NOMO-1 (cell line): ENCODE measurements at regions not wholly inside any gene's neighbourhood (a gene's known extent, or its start where the extent isn't known, plus 50 kb on each side); places are given as distances from the start of the nearest gene placed in this dataset.

Experiments used
- DNase-seq, 2 experiments: peaks; one replicate each; lab custom pipeline; 2025; ENCODE audit not compliant: unreplicated experiment in 2 of 2; lab: John Stamatoyannopoulos, UW

DNA sequence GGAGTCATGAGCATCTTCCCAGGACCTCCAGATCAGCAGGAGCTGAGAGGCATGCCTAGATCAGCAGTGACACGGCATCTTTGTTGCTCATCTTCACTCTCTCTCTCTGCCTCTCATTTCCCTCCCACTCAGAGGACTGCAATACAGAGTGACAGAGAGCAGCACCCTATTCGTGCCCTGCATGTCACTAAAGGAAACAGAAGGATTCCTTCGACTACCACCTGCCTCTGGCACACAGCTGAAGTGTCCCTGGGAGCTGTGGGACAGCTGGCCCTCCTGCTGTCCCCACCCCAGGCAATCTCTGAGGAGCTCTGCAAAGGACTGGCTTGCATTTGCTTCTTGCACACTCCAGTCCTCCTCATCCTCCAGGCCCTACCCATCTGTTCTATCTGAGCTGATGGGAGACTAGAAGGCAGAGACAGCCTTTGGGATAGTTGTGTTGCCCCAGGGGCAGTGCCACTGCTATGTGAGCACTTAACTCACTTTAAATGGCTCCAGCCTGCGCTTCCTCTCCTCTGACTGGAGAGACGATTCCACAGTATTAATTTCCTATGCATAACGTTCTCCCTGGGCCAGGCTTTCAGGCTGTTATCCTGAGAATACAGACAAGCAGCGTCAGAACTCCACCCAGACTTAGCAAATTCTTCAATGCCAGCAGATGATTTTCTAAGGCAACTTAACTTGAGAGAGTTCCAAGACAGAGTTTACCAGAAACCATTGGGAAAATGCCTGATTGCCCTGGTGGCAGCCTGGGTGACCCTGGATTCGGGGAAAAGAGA is 167.6 kb upstream of the MAP1B start:
- no peak for DNase-seq

DNA sequence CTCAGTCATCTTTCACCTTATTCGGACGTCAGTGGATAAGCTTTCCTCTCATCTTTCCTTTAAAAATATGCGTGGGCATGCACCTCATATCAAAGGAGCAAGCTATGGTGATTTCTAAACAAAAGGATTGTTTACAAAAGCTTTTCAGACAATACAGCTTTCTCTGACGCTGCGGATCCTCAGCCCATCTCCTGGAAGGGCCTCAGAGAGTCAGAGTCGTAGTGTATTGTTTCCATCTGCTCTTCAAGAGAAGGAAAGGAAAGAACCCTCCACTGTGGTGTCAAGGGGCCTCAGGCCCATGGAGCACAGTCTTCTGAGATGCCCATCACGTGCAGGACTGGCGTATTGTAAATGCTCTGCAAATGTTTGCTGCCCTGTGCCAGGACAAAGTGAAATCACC is 163.4 kb upstream of the MAP1B start:
- no peak for DNase-seq

DNA sequence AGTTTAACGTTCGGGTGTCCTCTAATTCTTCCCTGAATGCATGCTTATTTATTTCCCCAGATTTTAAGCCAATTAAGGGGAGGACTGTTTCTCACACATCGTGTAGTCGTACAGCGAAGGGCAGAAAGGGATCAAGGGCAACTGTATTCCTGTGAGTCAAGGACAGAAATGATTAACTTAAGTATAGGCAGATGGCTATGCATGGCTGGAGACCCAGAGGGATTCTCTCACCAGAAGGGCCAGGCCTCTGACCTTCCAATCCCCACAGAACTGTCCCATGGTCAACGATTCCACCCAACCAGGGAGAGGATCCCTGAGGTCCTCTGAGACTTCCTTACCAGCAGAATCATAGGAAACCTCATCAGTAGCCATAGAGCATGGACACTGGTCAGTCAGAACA is 161.8 kb upstream of the MAP1B start:
- DNase-seq: no peak

DNA sequence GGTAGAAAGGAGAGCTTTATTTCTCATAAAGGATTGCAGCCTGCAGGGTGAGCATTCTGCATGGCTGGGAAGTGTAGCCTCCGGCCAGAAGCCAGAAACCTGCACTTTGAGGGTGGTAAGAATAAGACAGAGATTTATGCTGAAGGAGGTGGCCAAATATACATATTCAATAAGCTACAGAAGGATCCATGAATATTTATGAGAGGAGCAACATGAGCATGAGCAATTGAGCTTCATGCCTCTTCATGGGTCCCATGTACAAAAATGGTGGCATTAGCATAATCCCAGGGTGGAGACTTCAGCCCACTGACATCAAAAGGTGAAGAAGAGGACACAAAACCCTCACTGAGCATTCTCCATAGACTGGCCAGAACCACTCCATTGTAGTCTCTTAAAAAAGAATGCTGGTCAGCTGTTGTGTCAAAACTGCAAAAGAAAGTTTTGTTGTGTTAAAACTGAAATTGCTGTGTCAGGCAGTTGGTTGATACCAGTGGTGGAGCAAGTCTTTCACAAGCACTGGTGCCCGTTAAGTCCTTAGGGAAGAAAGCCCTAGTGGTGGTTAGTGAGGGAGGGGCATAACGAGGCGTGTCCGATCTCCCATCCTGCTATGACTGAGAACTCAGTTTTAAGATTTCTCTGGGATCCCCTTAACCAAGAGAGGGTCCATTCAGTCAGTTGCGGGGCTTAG is 160.8 kb upstream of the MAP1B start:
- DNase-seq: no peak

DNA sequence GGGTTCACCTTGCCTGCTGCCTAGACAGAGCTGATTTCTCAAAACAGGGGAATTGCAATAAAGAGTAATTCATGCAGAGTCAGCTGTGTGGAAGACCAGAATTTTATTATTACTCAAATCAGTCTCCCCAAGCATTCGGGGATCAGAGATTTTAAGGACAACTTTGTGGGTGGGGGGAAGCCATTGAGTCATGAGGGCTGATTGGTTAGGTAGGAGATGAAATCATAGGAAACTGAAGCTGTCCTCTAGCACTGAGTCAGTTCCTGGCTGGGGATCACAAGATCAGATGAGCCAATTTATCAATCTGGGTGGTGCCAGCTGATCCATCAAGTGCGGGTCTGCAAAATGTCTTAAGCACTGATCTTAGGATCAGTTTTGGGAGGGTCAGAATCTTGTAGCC is 159.1 kb upstream of the MAP1B start:
- no peak for DNase-seq

DNA sequence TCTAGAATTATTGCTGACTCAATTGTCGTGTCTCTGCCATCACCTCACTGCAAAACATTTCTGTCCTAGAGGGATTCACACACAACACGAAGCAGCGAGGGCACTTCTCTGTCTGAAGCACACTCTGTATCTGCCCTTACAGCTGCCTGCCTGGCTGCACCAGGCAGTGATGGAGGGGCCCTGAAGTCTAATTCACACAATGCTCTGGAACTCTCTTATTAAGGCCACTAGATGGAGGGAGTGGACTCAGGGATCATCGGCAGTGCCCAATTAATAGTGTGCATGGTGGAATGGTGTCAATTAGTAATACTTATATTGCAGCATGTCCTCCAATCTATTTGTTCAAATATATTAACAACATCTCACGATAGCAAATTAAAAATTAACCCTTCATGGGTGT is 157.5 kb upstream of the MAP1B start:
- DNase-seq: no peak

DNA sequence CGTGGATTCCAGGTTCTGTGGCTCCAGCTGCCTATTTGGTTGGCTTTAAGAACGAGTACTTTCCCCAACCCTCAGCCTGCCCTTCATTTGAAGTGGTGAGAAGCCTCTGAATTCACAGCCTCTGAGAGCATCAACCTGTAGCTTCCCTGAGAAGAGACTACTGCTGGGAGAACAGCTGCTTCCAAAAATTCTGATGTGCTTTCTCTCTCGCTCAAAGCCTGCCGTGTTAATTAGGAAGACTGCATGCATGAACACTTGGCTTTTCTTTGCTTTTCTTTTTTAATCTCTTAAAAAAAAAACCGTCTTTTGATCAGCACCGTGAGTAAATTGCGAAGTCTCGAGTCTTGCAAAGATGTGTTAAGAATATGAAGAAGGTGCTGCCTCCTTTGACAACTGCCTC is 153.4 kb upstream of the MAP1B start:
- no peak for DNase-seq

DNA sequence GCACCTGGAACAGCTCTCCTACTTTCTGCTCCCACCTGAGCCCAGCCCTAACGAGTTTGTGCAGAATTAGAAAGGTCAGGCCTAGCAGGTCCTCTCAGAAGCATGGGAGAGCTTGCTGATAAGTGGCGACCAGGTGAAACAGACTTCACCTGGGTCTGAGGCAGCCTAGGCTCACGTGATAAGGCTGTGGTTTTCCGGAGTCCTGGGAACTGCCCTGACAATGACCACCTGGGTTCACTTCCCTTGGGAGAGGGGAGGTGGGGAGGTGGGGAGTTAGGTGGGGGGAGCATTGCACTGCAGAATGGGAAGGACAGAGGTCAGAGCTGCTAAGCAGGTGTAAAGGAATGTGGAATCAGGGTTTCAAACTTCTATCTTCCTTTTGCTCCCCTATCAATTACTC is 152.9 kb upstream of the MAP1B start:
- no peak for DNase-seq

DNA sequence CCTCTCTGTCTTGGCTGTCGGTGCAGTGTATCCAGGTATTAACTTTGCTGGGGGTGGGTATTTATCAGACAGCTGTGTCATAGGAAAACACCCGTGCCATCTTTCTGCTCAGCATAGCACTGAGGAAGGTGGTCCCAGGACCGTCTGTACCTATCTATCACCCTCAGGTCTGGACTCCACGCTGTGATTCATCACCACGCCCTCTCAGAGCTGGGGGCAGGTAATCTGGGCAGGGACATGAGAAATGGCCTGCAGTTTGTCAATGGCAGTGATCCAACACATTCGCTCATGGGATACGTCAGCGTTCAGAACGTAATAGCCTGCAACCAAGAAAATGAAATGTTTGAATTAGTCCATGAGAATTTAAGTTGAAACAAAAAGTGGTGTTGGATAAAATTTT is 151.6 kb upstream of the MAP1B start:
- no peak for DNase-seq

DNA sequence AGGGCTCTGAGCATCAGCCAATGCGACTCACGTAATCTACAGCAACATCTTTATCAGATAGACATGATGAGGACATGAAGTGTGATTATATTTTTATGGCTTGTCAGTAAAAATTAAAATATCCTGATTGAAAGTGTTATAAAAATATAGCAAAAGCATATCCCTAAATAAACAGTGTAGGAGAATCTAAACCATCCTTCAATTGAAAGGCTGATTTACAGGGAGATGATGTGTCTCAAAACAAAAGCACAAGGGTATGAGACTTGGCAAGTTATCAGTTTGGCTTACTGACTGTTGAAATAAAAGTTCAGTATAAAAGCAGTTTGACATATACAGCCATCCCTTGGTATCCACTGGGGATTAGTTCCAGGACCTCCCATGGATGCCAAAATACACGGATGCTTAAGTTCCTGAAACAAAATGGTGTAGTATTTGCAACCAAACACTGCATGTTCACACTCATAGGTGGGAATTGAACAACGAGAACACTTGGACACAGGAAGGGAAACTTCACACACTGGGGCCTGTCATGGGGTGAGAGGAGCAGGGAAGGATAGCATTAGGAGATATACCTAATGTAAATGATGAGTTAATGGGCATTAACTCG is 149.9 kb upstream of the MAP1B start:
- no peak for DNase-seq

DNA sequence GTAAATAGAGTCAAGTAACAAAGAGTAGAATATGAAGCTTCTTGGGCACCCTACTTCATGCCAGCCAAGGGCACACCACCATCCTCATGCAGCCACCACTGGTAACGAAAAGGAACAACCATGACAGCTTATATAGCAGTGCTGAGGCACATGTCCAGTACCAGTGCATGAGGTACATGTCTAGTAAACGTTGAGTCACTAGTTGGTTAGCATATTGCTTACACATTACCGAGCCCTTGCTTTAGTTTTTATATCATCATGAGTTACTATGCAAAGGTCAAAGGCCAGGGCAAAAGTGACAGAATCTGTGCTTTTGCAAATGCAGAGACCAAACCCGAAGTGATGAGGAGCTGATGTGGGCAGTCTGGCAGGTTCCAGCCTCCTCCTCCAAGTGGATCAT is 147.1 kb upstream of the MAP1B start:
- no peak for DNase-seq

DNA sequence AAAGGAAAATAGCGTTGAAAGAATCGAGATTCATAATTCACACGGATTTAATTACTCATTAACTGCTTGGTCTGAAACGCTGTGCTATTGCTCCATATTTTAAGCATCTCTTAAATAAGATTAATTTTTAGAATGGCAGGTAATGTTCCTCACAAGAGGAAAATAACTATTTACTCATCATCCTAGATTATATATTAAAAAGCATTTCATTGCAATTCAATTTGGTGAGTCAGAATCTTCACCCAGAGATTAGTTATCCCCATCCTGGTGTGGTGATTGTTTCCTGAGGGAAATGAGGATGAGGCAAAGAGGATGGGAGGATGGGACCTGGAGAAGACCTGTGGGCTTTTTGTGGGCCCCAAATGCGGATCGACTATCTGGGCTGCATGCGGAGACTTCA is 145.5 kb upstream of the MAP1B start:
- no peak for DNase-seq

DNA sequence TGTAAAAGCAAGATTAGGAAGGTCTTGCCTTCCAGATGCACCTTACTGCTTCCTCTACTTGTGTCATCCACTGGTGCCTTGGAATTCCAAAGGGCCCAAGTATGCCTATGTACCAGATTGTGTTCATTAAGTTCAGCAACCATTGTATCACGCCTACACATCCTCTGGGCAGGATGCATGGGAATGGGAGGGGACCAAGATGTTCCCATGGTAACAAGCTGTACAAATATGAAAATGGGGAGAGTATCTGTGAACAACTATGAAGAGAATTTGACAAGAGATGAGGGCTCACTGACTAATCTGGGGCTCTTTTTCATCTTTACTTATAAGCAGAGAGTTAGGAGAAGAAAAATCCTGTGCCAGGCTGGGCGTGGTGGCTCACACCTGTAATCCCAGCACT is 137.8 kb upstream of the MAP1B start:
- no peak for DNase-seq

DNA sequence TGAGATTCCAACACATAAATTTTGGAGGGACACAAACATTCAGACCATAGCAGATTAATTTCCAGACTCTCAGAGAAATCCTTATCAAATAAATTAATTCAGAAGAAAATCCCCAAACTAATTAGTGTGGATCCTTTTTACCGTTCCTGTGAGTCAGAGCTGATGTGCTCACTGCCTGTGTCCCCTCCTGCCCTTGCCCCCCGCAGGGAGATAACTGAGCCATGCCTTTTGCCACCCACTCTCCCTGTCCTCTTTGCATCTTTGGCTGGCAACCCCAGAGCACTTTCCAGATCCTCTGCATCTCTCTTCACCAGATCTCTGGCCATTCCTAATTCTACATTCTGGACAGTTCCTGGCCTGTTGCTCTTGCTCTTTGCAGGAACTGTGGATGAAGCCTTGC is 135.4 kb upstream of the MAP1B start:
- no peak for DNase-seq

DNA sequence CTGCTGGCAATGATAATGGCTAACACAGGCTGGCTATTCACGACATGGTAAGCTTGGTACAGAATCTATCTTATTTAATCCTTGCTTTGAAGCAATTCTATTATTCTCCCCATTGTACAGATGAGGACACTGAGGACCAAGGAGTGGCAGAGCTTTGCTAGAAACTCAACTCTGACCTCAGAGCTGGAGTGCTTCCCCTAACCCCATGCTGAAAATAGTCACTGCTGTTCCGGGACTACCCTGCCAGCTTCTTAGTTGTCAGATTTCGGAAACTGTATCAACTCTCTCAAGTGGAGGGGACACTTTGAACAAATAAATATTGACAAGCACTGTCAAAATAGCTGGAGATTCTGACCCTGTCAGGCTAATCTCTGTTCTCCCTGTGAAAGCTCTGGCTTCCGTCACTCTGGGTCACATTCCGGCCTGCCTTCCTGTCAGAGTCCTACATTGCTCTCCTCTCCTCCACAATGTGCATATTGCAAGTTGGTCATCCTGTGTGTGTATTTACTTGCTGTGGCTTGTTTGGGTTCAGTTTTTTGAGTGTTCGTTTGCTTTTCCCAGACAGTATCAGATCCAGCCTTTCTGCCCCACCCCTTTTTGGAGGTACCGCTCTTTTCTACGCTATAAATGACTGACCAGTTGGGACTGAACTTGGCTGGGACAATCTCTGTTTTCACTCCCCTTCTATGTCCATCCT is 134.3 kb upstream of the MAP1B start:
- no peak for DNase-seq

DNA sequence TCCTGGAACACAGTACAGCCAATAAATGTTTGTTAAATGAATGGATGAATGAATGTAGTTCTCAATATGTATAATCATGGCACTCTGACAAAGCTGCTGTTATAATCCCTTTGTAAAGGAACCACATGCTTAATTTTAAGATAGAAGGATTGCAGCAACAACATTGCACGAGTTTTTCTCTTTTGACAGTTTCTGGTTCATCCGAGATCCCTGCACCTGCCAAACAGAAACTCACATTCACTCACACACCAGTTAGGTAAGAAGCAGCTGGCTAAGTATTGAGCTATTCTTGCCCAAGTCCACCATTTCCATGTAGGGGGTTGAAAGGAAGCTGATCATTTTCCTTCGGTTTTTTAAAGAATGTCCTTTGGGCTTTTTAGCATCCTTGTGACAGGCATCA is 133.7 kb upstream of the MAP1B start:
- DNase-seq: no peak

DNA sequence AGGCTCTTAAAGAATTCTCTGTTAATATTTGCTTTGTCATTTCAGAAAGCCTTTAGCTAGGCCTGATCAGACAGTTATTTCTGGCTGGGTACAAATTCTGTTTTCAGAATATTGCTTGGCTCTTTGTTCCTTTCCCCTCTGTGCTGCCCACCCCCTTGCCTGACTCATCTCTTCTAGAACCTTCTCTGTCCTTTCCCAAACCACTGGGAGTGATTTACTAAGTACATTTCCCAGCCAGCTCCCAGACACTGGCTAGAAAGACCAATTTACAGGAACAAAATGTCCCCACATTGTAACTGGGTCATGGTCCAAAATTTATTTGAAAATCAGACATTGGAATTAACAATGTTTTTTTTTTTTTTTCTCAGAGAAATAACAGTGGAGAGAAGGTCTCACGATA is 133.1 kb upstream of the MAP1B start:
- DNase-seq: no peak

DNA sequence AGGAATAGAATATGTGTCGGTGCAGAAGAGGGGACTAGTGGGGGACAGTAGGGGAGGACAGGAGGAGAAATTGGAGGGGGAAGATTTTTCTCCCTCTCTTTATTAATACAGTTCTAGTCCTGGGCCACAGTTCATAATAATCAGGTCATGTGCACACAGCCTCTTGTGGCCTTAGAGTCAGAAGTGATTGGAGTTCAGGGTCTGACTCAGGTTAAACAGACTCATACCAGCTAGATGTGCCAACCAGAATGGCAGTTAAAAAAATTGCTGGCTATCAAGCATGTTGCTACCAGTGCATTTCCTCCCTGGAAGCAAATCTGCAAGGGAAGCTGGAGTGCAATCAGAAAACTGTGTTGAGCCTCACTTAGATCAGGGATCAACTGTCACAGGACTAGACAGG is 132.7 kb upstream of the MAP1B start:
- no peak for DNase-seq

DNA sequence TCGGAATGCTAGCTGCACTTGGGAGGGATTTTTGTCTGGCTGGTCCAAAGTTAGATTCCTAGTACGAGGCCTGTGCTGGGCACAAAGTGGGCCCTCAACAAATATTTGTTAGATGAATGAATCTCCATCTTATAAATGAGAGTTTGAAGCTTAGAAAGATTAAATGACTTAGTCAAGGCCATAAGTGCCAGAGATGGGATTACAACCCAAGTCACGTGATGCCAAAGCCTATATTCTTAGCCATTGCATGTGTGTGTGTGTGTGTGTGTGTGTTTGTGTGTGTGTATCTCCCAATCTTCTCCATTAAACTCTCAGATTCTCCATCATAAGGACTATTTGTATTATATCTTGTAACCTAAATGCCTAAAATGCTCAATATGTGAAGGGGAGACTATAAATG is 130.8 kb upstream of the MAP1B start:
- DNase-seq: no peak

DNA sequence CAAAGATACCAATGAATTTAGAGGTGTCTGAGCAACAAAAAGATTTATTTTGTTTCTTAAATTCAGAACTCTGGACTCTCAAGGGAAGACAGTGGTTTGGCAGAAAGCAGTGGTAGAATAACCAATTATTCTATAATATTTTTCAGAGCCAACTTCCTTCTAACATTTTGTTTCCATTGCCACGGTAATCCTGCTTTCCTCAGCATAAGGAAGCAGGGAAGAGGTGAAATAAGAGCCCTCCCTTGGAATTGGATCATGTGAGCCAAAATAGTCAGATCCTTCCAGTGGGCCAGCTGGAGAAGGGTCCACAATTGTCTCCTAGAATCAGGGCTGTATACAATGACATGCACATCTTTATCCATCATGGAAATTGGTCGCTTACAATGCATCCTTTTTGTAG is 130.0 kb upstream of the MAP1B start:
- no peak for DNase-seq

DNA sequence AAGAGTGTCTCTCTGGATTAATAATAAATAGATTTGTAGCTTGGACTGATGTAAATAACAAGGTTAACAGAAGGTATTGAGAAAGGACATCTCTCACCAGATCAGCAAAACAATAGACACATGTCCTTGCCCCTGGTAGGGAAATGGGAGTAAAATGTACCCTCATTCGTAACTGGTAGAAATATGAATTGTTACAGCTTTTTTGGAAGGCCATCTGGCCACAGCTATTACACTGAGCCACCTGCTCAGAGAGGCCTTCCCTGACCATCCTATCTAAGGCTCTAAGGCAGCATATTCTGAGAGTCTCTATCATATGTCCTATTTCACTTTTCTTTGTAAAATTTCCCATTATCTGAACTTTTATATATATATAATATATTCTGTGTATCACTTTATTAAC is 129.1 kb upstream of the MAP1B start:
- no peak for DNase-seq
